A172 (cell line): ENCODE measurements at regions not wholly inside any gene's neighbourhood (a gene's known extent, or its start where the extent isn't known, plus 50 kb on each side); places are given as distances from the start of the nearest gene placed in this dataset.

Experiments used
- DNase-seq: peaks from one replicate; pipeline ENCODE4 v3.0.0-alpha.2; 2015; ENCODE audit warnings: low spot score

DNA sequence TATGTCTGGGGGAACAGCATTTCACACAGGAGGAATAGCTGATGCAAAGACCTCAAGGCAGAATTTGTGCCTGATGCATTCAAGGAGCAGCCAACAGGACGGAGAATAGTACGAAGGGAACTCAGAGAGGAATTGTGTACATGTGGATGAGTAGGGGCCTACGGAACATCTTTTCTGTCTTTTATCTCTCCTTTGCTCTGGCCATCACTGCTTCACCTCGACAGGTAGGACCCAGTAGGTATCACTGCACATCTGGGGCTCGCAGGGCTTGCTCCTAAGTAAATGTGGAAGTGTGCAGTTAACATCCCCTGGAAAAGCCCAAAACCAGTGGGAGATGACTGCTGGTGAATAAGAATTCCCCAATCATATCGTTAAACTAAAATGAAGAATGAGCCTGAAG is 56.4 kb upstream of the POU1F1 start:
- DNase-seq, result peak; percentile 15

DNA sequence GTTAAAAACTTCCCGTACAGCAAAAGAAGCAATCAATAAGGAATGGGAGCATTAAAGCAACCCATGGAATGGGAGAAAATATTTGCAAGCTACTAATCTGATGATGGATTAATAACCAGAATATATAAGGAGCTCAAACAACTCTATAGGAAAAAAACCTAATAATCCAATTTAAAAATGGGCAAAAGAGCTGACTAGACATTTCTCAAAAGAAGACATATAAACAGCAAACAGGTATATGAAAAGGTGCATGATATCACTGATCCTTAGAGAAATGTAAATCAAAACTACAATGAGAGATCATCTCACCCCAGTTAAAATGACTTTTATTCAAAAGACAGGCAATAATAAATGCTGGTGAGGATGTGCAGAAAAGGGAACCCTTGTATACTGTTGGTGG is 52.7 kb upstream of the POU1F1 start:
- no peak for DNase-seq
